Globus pallidus (tissue), 1 donor: ENCODE measurements at regions not wholly inside any gene's neighbourhood (a gene's known extent, or its start where the extent isn't known, plus 50 kb on each side); places are given as distances from the start of the nearest gene placed in this dataset.

ENCODE experiments used
- DNase-seq: peaks from one replicate; pipeline ENCODE4 v3.0.0-alpha.2; 2015; ENCODE audit warnings: low spot score

- no peak for DNase-seq
Observed at GRCh38 chr5:135702191-135702590, 123.4 kb upstream of the CXCL14 start.

- DNase-seq, result no peak
Observed at GRCh38 chr5:135700731-135701130, 121.9 kb upstream of the CXCL14 start.

- DNase-seq, result no peak
Observed at GRCh38 chr5:135697959-135698345, 119.2 kb upstream of the CXCL14 start.

GRCh38 chr5:135697251-135697958 is 118.6 kb upstream of the CXCL14 start:
- DNase-seq, result no peak

GRCh38 chr5:135696317-135696716 is 117.5 kb upstream of the CXCL14 start:
- DNase-seq, result no peak

- DNase-seq, result no peak
Observed at GRCh38 chr5:135695656-135696313, 117.0 kb upstream of the CXCL14 start.

- DNase-seq, result no peak
Observed at GRCh38 chr5:135694906-135695305, 116.1 kb upstream of the CXCL14 start.

- DNase-seq, result no peak
Observed at GRCh38 chr5:135694012-135694411, 115.2 kb upstream of the CXCL14 start.

GRCh38 chr5:135693371-135693955 is 114.7 kb upstream of the CXCL14 start:
- no peak for DNase-seq

- DNase-seq, result no peak
Observed at GRCh38 chr5:135691044-135691443, 112.3 kb upstream of the CXCL14 start.

GRCh38 chr5:135690466-135690865 is 111.7 kb upstream of the CXCL14 start:
- DNase-seq, result no peak

GRCh38 chr5:135689506-135689905 is 110.7 kb upstream of the CXCL14 start:
- DNase-seq, result no peak

GRCh38 chr5:135688385-135688784 is 109.6 kb upstream of the CXCL14 start:
- DNase-seq, result no peak

GRCh38 chr5:135683189-135683588 is 104.4 kb upstream of the CXCL14 start:
- no peak for DNase-seq

GRCh38 chr5:135680713-135681112 is 101.9 kb upstream of the CXCL14 start:
- no peak for DNase-seq

GRCh38 chr5:135678640-135679268 is 100.0 kb upstream of the CXCL14 start:
- no peak for DNase-seq

GRCh38 chr5:135671966-135672365 is 93.2 kb upstream of the CXCL14 start:
- no peak for DNase-seq

- no peak for DNase-seq
Observed at GRCh38 chr5:135671052-135671705, 92.4 kb upstream of the CXCL14 start.

GRCh38 chr5:135670588-135670987 is 91.8 kb upstream of the CXCL14 start:
- peak; percentile 5 for DNase-seq

GRCh38 chr5:135669416-135669815 is 90.6 kb upstream of the CXCL14 start:
- DNase-seq, result no peak

GRCh38 chr5:135667673-135668072 is 88.9 kb upstream of the CXCL14 start:
- no peak for DNase-seq

- no peak for DNase-seq
Observed at GRCh38 chr5:135667204-135667603, 88.4 kb upstream of the CXCL14 start.
